ENCODE measurements at regions not wholly inside any gene's neighbourhood (a gene's known extent, or its start where the extent isn't known, plus 50 kb on each side); places are given as distances from the start of the nearest gene placed in this dataset.

DNA sequence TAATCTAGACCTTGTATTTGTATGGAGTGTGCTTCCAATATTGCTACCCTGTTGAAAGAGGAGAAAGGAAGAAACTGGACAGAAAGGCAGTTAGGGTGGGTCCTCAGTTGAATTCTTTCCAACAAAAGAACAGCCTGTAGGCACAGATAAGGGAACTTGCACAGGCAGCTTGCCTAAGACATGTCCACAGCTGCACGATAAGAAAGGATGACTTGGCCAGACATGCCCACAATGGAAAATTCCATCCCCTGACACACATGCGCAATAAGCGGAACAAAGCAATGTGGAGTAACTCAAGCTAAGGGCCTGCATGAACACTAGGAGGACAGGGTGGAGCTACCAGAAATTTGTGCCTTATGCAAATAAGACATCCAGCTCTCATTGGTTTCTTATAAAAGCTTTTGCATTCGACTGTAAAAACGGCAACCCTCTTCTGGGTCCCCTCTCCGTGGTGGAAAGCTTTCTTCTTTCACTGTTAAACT is 1084.7 kb upstream of the NXPH2 start:
- ChIA-PET POLR2A (no interaction called here), CTCF (ENCODE audit: low intra/inter-chr PET ratio) (no interaction called here)
- peak overlapping the region; percentile 60; the same call in 1 of the 3 replicates for H3K27ac ChIP-seq (ENCODE audit: extremely low read depth, low read depth, low read length)
- no peak for FAIRE-seq
- no peak overlapping the region for H3K9ac ChIP-seq (ENCODE audit: insufficient read depth in 1 of 2, low read depth in 2 of 2, low read length in 2 of 2)
- intact Hi-C loops (cut with micrococcal nuclease): no loop called here
- H3K4me3 ChIP-seq: no peak overlapping the region
- H3K36me3 ChIP-seq (ENCODE audit: control insufficient read depth, insufficient read depth, low read length): no peaks in the 10 kb centered on the region
- in situ Hi-C loops (cut with MboI): no loop called here
- H4K20me1 ChIP-seq (replicated peaks; ENCODE audit: control insufficient read depth, insufficient read depth, low read length): no peaks in the 10 kb centered on the region
- H3K9me1 ChIP-seq (ENCODE audit: control insufficient read depth, insufficient read depth, low read length): no peaks in the 10 kb centered on the region
- DNase-seq (ENCODE audit: extremely low read depth in 1 of 4, low spot score in 3 of 4): peak; percentile 38 to 62 (median 46)
- peaks cover 8% of the 10 kb centered on the region; the same call in 1 of the 2 replicates for H3K9me3 ChIP-seq (replicated peaks; ENCODE audit: control insufficient read depth, insufficient read depth, low read depth, low read length)
- WGBS (ENCODE audit: insufficient coverage, low coverage, missing lambda C conversion rate): 2% methylated on average over 6 of the region's 6 CpGs
- no peaks in the 10 kb centered on the region; a peak in 1 of 5 replicates for H3K4me1 ChIP-seq (replicated peaks in 1 of 2; ENCODE audit: control insufficient read depth in 2 of 2, insufficient read depth in 2 of 2, low read length in 2 of 2)
- H3K27me3 ChIP-seq (ENCODE audit: control insufficient read depth in 2 of 2, insufficient read depth in 2 of 2, low read length in 2 of 2): no peaks in the 10 kb centered on the region
- BruUV-seq (replicated peaks): no TSS peak
- H3K4me2 ChIP-seq (ENCODE audit: insufficient read depth, low read length): no peak overlapping the region
- H2AFZ ChIP-seq (ENCODE audit: low read depth, low read length): 0 out of 2 replicates have a peak overlapping the region, but pooled peaks have one; percentile 50
- peak; percentile 90 for ATAC-seq
- no peaks in the 10 kb centered on the region for H3K79me2 ChIP-seq (ENCODE audit: control insufficient read depth, insufficient read depth, low read length)
- no peak for TF ChIP-seq XRCC4 (IDR thresholded peaks at IDR 0.05; ENCODE audit: extremely low read depth, insufficient read depth, insufficient read length)
- TF ChIP-seq, protein P1, sequence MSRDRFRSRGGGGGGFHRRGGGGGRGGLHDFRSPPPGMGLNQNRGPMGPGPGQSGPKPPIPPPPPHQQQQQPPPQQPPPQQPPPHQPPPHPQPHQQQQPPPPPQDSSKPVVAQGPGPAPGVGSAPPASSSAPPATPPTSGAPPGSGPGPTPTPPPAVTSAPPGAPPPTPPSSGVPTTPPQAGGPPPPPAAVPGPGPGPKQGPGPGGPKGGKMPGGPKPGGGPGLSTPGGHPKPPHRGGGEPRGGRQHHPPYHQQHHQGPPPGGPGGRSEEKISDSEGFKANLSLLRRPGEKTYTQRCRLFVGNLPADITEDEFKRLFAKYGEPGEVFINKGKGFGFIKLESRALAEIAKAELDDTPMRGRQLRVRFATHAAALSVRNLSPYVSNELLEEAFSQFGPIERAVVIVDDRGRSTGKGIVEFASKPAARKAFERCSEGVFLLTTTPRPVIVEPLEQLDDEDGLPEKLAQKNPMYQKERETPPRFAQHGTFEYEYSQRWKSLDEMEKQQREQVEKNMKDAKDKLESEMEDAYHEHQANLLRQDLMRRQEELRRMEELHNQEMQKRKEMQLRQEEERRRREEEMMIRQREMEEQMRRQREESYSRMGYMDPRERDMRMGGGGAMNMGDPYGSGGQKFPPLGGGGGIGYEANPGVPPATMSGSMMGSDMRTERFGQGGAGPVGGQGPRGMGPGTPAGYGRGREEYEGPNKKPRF (IDR thresholded peaks at IDR 0.05; ENCODE audit: low read depth, low read length): no peak
- peak; percentile 40; the same call in 1 of the 2 replicates for TF ChIP-seq ZEB2 (IDR thresholded peaks at IDR 0.05)
- TF ChIP-seq, protein P2, sequence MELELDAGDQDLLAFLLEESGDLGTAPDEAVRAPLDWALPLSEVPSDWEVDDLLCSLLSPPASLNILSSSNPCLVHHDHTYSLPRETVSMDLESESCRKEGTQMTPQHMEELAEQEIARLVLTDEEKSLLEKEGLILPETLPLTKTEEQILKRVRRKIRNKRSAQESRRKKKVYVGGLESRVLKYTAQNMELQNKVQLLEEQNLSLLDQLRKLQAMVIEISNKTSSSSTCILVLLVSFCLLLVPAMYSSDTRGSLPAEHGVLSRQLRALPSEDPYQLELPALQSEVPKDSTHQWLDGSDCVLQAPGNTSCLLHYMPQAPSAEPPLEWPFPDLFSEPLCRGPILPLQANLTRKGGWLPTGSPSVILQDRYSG (tag; conservative IDR thresholded peaks at IDR 0.05; ENCODE audit: low read depth): 0 out of 2 replicates have a peak, but pooled peaks have one; percentile 54
- no peak for TF ChIP-seq ZNF121 (CRISPR knock-in tag; conservative IDR thresholded peaks at IDR 0.05)
- TF ChIP-seq, protein P3, sequence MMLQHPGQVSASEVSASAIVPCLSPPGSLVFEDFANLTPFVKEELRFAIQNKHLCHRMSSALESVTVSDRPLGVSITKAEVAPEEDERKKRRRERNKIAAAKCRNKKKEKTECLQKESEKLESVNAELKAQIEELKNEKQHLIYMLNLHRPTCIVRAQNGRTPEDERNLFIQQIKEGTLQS (IDR thresholded peaks at IDR 0.05): no peak
- TF ChIP-seq, protein P3 (CRISPR knock-in tag; conservative IDR thresholded peaks at IDR 0.05): 0 out of 2 replicates have a peak, but pooled peaks have one; percentile 29
- TF ChIP-seq YBX1 (IDR thresholded peaks at IDR 0.05): no peak
- TF ChIP-seq EP300 (IDR thresholded peaks at IDR 0.05; ENCODE audit: low read length): peak; percentile 78
- no peak for TF ChIP-seq RHOXF2B (CRISPR knock-in tag; conservative IDR thresholded peaks at IDR 0.05)
- TF ChIP-seq SRF (CRISPR knock-in tag; IDR thresholded peaks at IDR 0.05): no peak
- TF ChIP-seq CBX5 (IDR thresholded peaks at IDR 0.05; ENCODE audit: borderline replicate concordance, low read depth): peak; percentile 58; the same call in 1 of the 2 replicates
- TF ChIP-seq, protein P4, sequence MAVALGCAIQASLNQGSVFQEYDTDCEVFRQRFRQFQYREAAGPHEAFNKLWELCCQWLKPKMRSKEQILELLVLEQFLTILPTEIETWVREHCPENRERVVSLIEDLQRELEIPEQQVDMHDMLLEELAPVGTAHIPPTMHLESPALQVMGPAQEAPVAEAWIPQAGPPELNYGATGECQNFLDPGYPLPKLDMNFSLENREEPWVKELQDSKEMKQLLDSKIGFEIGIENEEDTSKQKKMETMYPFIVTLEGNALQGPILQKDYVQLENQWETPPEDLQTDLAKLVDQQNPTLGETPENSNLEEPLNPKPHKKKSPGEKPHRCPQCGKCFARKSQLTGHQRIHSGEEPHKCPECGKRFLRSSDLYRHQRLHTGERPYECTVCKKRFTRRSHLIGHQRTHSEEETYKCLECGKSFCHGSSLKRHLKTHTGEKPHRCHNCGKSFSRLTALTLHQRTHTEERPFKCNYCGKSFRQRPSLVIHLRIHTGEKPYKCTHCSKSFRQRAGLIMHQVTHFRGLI (CRISPR knock-in tag; IDR thresholded peaks at IDR 0.05): peak; percentile 77; the same call in 1 of the 2 replicates
- 0 out of 2 replicates have a peak, but pooled peaks have one; percentile 15 for TF ChIP-seq BHLHE40 (IDR thresholded peaks at IDR 0.05; ENCODE audit: low read length)
- TF ChIP-seq ARID1B (IDR thresholded peaks at IDR 0.05): peak; percentile 83
- no peak for TF ChIP-seq ZNF12 (CRISPR knock-in tag; IDR thresholded peaks at IDR 0.05)
- TF ChIP-seq, protein P5, sequence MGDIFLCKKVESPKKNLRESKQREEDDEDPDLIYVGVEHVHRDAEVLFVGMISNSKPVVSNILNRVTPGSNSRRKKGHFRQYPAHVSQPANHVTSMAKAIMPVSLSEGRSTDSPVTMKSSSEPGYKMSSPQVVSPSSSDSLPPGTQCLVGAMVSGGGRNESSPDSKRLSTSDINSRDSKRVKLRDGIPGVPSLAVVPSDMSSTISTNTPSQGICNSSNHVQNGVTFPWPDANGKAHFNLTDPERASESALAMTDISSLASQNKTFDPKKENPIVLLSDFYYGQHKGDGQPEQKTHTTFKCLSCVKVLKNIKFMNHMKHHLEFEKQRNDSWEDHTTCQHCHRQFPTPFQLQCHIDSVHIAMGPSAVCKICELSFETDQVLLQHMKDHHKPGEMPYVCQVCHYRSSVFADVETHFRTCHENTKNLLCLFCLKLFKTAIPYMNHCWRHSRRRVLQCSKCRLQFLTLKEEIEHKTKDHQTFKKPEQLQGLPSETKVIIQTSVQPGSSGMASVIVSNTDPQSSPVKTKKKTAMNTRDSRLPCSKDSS (IDR thresholded peaks at IDR 0.05; ENCODE audit: low read depth, partially characterized antibody): no peak
